ENCODE measurements at regions not wholly inside any gene's neighbourhood (a gene's known extent, or its start where the extent isn't known, plus 50 kb on each side); places are given as distances from the start of the nearest gene placed in this dataset.

GRCh38 chr13:39941911-39942551 is 286.6 kb downstream of the COG6 start:
- no peak for DNase-seq

DNA sequence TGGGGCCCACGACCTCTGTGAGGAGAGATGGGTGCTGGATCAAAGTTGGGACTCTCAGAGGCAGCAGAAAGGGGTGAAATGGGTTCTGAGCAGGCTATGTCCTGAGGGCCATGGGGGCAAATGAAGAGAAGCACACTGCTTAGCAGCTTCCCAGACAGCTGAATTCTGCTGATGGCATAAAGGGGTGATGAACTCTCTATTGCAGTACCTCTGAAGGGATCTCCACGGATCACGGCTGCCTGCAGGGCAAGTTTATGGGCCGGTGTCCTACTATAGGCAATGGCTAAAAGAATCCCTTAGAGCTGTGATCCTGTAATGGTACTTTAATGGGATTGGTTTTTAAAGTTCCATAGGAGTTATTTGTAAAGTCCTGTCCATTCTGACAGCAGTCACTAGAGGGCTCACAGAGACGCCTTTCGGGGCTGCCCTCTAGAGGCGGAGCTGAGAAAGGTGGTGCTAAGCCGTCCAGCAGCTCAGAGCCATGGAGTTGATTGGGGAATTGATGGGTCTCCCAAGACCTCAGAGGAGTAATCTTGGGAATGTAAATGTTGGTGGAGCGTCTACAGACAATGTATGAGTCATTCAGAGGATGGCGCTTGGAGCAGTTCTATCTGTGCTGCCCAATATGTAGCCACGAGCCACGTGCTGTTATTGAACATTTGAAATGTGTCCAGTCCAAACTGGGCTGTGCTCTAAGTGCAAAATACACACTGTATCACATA is 287.3 kb downstream of the COG6 start:
- peak; percentile 73 for DNase-seq

DNA sequence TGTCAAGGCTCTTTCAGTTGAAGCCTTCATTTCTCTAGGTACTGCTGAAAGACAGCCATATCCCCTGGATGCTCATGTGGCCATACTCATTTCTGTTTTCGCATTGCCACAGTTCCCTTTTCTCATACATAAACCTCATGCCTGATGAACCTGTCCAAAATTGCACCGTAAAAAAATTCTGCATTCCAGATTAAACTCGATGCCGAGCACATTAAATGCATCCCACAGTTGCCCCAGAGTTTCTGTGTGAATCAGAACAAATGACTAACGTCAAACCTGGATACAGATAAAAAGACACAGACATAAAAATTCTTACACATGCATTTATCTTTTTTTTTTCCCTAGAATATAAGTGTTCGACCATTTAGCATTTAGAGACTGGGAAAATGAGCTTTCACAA is 288.2 kb downstream of the COG6 start:
- DNase-seq = no peak

GRCh38 chr13:39945226-39945625 is 289.8 kb downstream of the COG6 start:
- no peak for DNase-seq

DNA sequence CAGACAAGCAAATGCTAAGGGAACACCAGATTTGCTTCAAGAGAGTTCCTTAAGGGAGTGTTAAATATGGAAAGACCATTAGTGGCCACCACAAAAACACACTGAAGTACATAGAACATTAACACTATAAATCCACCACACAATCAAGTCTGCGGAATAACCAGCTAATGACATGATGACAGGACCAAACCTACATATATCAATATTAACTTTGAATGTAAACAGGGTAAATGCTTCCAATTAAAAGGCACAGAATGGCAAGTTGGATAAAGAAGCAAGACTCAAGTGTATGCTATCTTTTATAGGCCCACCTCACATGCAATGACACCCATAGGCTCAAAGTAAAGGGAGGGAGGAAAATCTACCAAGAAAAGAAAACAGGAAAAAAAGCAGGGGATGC is 291.3 kb downstream of the COG6 start:
- no peak for DNase-seq

GRCh38 chr13:39951301-39951700 is 295.8 kb downstream of the COG6 start:
- no peak for DNase-seq

GRCh38 chr13:39952249-39953233 is 297.1 kb downstream of the COG6 start:
- DNase-seq = peak; percentile 26

DNA sequence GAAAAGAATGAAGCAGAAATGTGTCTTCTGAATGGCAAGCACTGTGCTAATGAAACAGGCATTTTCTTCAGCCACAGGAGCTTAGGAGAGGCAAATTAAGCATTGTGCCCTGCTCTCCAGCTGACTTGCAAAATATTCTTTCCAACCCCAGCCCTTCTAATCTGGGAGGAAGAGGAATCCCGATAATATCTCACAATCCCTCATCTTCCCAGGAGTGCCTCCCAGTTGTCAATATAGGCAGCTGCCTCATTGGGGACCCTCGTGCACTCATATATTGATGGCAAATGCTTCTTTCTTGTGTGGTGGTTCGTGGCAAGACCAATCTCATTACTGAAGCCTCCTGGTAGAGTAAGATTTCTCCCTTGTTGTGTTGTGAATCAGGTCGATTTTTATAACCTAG is 299.0 kb downstream of the COG6 start:
- DNase-seq = no peak

DNA sequence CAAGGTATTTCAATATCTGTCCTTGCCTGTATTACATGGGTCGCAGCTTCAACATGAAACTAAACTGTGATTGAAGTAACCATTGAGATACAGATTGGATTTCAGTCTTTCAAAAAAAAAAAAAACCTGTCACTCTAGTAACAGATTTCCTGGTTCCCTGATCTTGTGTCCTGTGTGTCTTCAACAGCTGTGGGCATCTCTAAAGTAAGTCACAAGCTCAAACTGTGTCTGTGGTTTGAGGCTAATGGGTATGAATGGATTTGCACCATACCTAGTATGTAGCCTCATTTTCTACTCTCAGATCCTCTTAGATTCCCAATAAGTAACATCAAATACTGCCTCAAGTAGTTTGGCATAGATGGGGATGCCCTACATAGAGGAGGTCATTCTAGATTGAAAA is 300.1 kb downstream of the COG6 start:
- no peak for DNase-seq

GRCh38 chr13:39956036-39956435 is 300.6 kb downstream of the COG6 start:
- peak; percentile 56 for DNase-seq

DNA sequence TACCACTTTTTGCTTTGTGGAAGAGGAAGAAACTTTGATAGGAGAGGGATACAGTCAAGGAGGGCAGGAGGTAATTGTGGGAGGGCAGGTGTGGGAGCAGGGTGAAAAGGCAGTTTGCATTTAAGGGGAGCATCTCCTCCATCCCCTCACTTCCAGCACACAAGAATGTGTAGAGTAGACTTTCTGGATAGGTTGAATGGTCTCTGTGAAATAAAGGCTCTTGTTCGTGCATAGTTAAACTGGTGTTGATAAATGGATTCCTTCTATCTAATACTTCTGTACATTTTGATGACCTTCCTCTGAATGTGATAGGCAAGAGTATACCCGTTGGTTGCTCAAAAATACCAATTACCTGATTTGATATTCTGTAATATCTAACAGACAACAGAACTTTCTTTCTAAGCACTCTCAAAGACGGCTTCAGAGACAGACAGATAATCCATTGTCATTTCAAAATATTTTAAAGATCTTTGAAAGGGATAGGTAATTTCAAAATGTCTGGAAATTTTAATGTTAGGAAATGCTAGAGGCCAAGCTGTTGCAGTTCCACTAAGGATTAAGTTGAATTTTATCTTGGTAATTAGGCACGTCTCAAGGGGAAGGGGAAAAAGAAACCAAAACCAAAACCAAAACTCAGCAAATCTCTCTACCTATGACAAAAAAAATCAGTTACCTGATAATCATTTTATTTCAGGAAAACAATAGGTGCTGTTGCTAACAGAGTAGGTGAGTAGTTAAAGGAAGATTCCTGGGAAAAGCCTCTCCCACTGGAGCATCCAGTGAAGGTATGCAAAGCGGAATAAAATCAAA is 302.6 kb downstream of the COG6 start:
- no peak for DNase-seq

DNA sequence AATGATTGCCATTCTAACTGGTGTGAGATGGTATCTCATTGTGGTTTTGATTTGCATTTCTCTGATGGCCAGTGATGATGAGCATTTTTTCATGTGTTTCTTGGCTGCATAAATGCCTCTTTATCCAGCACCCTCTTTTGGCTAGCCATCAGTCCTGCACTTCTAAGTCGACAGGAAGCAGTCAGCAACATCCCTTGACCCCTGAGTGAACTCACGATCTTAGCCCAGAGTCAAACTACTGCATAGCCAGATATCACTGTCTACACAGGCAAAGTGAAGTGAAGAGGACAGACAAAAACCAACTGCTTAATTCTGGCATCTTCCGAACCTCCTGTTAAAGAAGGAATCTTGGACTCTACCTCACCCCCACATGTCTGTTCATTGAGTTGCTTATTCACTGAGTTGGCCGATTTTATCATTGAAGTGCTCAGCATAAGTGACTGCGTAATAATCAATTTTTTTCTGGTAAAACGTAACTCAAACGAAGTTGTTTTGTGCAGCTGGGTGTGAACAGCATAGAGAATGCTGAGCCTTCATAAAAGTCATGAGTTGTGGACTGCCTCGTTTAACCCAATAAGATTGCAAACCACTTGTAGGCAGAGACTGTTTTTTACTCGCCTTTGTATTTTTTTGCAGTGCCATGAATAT is 304.2 kb downstream of the COG6 start:
- DNase-seq = no peak

- DNase-seq = no peak
Measured at GRCh38 chr13:39960191-39960590, 304.7 kb downstream of the COG6 start.

- DNase-seq = no peak
Measured at GRCh38 chr13:39961036-39961435, 305.6 kb downstream of the COG6 start.

DNA sequence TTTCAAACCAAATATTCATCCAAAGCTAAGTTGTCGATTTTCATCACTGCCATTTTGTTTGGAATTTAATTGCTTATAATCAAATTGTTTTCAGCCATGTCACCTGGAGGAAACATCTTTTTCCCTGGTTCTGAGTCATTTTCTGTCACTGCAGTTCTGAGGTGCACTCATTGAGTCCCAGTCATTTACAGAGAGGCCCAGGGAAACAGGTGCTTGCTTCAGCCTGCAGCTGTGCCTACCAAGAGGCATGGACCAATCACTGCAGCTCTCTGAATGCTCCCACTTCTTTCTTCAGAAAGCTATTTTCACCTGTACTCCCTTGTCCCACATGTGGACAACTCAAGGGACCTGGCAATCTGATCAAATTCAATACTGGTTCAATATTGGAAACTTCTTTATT is 308.1 kb downstream of the COG6 start:
- peak; percentile 12 for DNase-seq

- DNase-seq = no peak
Measured at GRCh38 chr13:39965309-39965708, 309.8 kb downstream of the COG6 start.

DNA sequence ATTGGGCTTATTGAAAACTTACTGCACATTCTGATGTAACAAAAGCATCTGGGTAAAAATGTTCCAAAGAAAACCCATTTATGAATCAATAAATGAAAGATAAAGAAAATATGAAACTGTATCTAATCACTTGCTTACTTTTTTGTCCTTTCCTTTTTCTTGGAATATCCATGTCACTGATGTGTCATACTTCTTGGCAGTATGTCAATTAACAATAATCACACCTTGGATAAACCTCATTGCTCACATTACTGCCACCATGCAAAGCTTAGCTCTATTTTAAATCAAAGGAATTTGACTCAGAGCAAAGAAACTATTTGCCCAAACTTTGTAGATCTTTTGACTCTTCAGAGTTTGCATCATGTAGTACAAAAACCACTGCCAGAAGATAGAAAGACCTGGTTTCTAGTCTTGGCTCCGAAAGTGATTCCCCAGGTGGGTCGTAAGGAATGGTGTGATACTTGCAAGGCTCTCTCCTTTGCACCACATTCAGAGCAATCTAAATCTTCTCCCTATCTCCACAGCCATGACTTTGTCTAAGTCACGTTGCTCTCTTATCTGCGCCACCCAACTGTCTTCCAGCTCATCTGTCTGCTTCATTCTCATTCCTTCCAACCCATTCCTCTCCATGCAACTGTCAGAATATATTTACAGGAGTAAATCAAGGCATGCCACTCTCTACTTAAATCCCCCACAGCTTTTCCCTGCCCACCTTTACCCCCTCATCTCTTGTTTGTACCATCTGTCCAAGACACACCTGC is 311.9 kb downstream of the COG6 start:
- DNase-seq = no peak

- DNase-seq = no peak
Measured at GRCh38 chr13:39968646-39969475, 313.4 kb downstream of the COG6 start.

DNA sequence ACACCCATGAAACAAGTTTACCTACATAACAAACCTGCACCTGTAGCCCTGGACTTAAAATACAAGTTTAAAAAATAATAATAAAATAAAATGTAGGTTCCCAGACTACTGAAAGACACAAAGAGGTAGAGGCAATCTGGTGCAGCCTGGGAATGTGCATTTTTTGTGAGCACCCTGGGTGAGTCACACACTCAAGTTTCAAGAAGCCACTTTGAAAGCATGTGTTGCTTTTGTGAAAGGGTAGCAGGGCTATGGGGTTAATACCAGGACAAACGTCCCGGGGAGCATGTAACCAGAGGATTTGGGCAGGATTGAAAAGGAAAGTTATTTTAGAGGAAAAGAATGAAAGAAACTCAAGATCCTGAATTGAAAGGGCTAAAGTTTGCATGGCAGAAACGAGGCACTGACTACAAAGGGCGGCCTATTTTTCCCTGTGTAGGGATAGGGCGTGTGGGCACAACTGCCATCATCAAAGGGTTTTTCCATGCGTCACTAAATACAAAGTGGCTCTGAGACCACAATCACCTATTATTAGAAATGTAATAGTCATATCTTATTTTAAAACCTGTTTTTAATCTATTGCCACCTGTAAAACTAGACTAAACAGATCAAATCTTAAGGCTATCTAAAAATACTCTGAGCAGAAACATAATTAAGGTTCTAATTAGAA is 314.9 kb downstream of the COG6 start:
- no peak for DNase-seq

- DNase-seq = no peak
Measured at GRCh38 chr13:39971526-39971925, 316.1 kb downstream of the COG6 start.
